K562 (cell line): ENCODE measurements at regions not wholly inside any gene's neighbourhood (a gene's known extent, or its start where the extent isn't known, plus 50 kb on each side); places are given as distances from the start of the nearest gene placed in this dataset.

ENCODE experiments used
- BDP1 ChIP-seq: IDR thresholded peaks from 3 replicates; pipeline ENCODE4 v1.6.1; 2011; ENCODE audit not compliant: insufficient read length, insufficient read depth
- CREB5 ChIP-seq: fragments of 250-450 bp; sonication (Bioruptor Pico); IDR thresholded peaks from 2 replicates; pipeline ENCODE4 v1.5.0; 2020; ENCODE audit warnings: mild to moderate bottlenecking
- ELF1 ChIP-seq: fragments of 200-800 bp; sonication (Bioruptor generic); IDR thresholded peaks from 2 replicates; pipeline ENCODE4 v1.6.1; 2016; ENCODE audit warnings: missing genetic modification characterization, missing compliant biosample characterization
- HMGXB4 ChIP-seq: sonication (generic); formaldehyde crosslinking; IDR thresholded peaks from 2 replicates; pipeline ENCODE4 v1.8.1; 2023; ENCODE audit warnings: mild to moderate bottlenecking, missing genetic modification reagents
- KAT7 ChIP-seq: sonication (generic); formaldehyde crosslinking; IDR thresholded peaks from 2 replicates; pipeline ENCODE4 v1.8.0; 2022; ENCODE audit warnings: missing genetic modification reagents, mild to moderate bottlenecking, borderline replicate concordance
- MECOM ChIP-seq: fragments of 250-450 bp; sonication (Bioruptor Pico); IDR thresholded peaks from 2 replicates; pipeline ENCODE4 v1.8.0; 2022; ENCODE audit warnings: inconsistent platforms
- PRMT5 ChIP-seq: sonication (generic); formaldehyde crosslinking; IDR thresholded peaks from 2 replicates; pipeline ENCODE4 v1.5.0; 2020; ENCODE audit warnings: missing genetic modification reagents
- RCOR1 ChIP-seq, 2 experiments: IDR thresholded peaks; 2 replicates each; pipeline ENCODE4 v1.6.1; 2012; ENCODE audit warnings: low read depth in 2 of 2, low read length in 2 of 2, borderline replicate concordance in 1 of 2, improper control_type of control experiment in 1 of 2
- REST ChIP-seq, 2 experiments: fragments of 450-650 bp; formaldehyde crosslinking in 1 of 2; IDR thresholded peaks; 2 replicates each; pipeline versions ENCODE4 v1.4.0 to v1.6.1; 2014 to 2020; ENCODE audit warnings: mild to moderate bottlenecking in 2 of 2, borderline replicate concordance in 1 of 2, low read depth in 1 of 2
- RUNX1 ChIP-seq: sonication (generic); IDR thresholded peaks from 2 replicates; pipeline ENCODE4 v1.6.1; 2016; ENCODE audit warnings: antibody characterized with exemption, low read depth
- THRA ChIP-seq: fragments of 450-650 bp; IDR thresholded peaks from 2 replicates; pipeline ENCODE4 v1.6.1; 2017; ENCODE audit warnings: mild to moderate bottlenecking, moderate library complexity
- ZNF431 ChIP-seq: sonication (generic); formaldehyde crosslinking; IDR thresholded peaks from 2 replicates; pipeline ENCODE4 v1.8.0; 2022; ENCODE audit warnings: mild to moderate bottlenecking, missing genetic modification reagents
- ZNF551 ChIP-seq: fragments of 250-450 bp; sonication (Bioruptor Pico); IDR thresholded peaks from 2 replicates; pipeline ENCODE4 v1.5.0; 2021; ENCODE audit warnings: mild to moderate bottlenecking, moderate library complexity
- ZNF707 ChIP-seq: fragments of 250-450 bp; sonication (Bioruptor Pico); conservative IDR thresholded peaks from 2 replicates; pipeline ENCODE4 v1.8.0; 2022; ENCODE audit warnings: inconsistent platforms, mild to moderate bottlenecking, moderate library complexity

GRCh38 chr6:147449405-147450161 is 58.9 kb upstream of the SAMD5 start (continued):
- TF ChIP-seq THRA (no peak), CREB5 (CRISPR knock-in tag) (peak; percentile 84; the same call in 1 of the 2 replicates), ZNF551 (no peak), PRMT5 (CRISPR knock-in tag) (no peak), MECOM (CRISPR knock-in tag) (peak; percentile 96), KAT7 (CRISPR knock-in tag) (no peak), HMGXB4 (CRISPR knock-in tag) (no peak), ELF1 (tag) (no peak), RCOR1 (IDR thresholded peaks at IDR 0.05; ENCODE audit: borderline replicate concordance in 1 of 2, low read depth in 2 of 2, low read length in 2 of 2) (0 out of 4 replicates have a peak, but pooled peaks of 1 of the 2 experiments have one; percentile 9), RUNX1 (no peak), REST (IDR thresholded peaks at IDR 0.05; ENCODE audit: borderline replicate concordance) (peak; percentile 65), REST (CRISPR knock-in tag; IDR thresholded peaks at IDR 0.05; ENCODE audit: low read depth) (peak; percentile 31; the same call in 1 of the 2 replicates), ZNF431 (CRISPR knock-in tag) (no peak), ZNF707 (CRISPR knock-in tag) (no peak), BDP1 (no peak)
